Subcutaneous abdominal adipose tissue (tissue), 5 donors: ENCODE measurements at regions not wholly inside any gene's neighbourhood (a gene's known extent, or its start where the extent isn't known, plus 50 kb on each side); places are given as distances from the start of the nearest gene placed in this dataset.
A peak's percentile ranks its signal among the peaks of the same experiment; 100 is the strongest.

Experiments used
- H3K27ac ChIP-seq: one replicate; pipeline ENCODE4 v1.7.0; 2013; ENCODE audit warnings: low read depth, mild to moderate bottlenecking, inconsistent platforms, low read length, moderate library complexity
- H3K27me3 ChIP-seq, 5 donors: one replicate each; pipeline ENCODE4 v1.7.0; 2013; ENCODE audit warnings: low read length in 5 of 5, inconsistent platforms in 1 of 5; ENCODE audit not compliant: control insufficient read depth in 5 of 5, insufficient read depth in 4 of 5
- H3K36me3 ChIP-seq, 5 donors: one replicate each; pipeline ENCODE4 v1.7.0; 2013; ENCODE audit warnings: low read length in 5 of 5; ENCODE audit not compliant: control insufficient read depth in 5 of 5, insufficient read depth in 5 of 5
- H3K4me1 ChIP-seq, 5 donors: one replicate each; pipeline ENCODE4 v1.7.0; 2013; ENCODE audit warnings: low read length in 5 of 5, mild to moderate bottlenecking in 3 of 5, moderate library complexity in 1 of 5; ENCODE audit not compliant: control insufficient read depth in 5 of 5, insufficient read depth in 5 of 5
- H3K4me3 ChIP-seq, 5 donors: one replicate each; pipeline ENCODE4 v1.7.0; 2013; ENCODE audit warnings: low read length in 5 of 5, low read depth in 1 of 5
- H3K9ac ChIP-seq, 5 donors: one replicate each; pipeline ENCODE4 v1.7.0; 2013; ENCODE audit warnings: low read length in 5 of 5, mild to moderate bottlenecking in 4 of 5, moderate library complexity in 3 of 5
- H3K9me3 ChIP-seq, 5 donors: one replicate each; pipeline ENCODE4 v1.7.0; 2013; ENCODE audit warnings: low read length in 5 of 5; ENCODE audit not compliant: control insufficient read depth in 5 of 5
- donor health status: healthy.
- donor health status: healthy.
- donor health status: healthy.
- donor health status: healthy.
- donor health status: healthy.

DNA sequence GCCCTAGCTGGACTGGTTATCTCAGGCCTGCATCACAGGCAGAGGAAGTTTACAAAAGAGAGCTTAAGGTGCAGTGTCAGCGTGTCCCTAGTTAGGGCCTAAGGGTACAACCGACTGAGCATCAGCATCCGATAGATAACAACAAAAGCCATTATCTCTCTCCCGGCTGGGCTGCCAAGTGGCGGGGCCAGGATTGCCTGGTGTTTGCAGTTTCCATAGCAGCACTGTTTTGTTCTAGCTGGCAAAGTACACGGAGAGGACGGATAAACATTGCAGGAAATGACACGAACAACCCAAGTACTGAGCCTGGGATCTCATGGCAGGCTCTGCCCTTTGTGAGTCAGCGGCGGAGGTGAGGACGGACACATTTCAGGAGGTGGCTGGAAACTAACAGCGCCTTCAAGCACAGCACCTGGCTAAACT lies 104.7 kb upstream of the NOCT start:
- H3K4me1 ChIP-seq: peaks cover 0 to 13% (median 9%) of the 10 kb centered on the region in 5 donors
- no peak overlapping the region for H3K27ac ChIP-seq
- no peaks in the 10 kb centered on the region for H3K9me3 ChIP-seq
- no peaks in the 10 kb centered on the region for H3K36me3 ChIP-seq
- peak overlapping the region in 3 of 5 donors; percentile 12 to 40 (median 12) for H3K4me3 ChIP-seq
- H3K9ac ChIP-seq: no peak overlapping the region
- H3K27me3 ChIP-seq: peaks cover 0 to 5% (median 0%) of the 10 kb centered on the region in 5 donors

DNA sequence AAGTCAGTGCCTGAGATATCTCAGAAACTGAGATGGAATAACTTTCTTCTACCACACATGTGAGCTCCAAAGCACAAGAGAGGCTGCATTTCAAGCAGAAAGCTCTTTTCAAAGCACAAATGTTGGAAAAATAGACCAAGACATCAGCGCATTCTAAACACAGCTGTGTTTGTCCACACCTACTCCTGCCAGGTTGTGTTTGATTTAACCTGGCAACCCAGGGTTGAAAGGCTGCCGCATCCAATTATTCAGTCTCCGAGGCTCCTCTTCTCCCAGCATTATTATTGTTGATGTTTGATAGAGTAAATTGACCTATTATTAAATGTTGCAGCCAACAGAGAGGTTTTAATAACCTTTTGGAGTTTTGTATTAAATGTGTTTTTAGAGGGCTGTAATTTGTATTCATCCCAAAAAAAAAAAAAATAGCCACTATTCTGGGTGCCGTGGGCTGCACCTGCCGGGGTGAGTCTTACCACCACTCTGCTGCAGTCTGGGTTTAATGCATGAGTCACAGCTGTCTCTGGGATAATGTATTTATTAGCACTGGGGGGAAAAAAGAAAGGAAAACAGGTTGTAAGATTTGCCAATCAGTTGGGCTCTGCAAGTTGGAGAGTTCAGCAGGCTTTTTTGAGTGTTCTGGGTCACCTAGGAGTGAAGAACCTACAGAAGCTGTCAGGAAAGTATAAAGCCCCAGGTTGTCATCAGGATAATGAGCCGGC lies 105.2 kb upstream of the NOCT start:
- Histone ChIP-seq H3K27me3 (peaks cover 0 to 5% (median 0%) of the 10 kb centered on the region in 5 donors), H3K9ac (no peak overlapping the region), H3K27ac (no peak overlapping the region), H3K36me3 (no peaks in the 10 kb centered on the region), H3K4me1 (peaks cover 0 to 13% (median 9%) of the 10 kb centered on the region in 5 donors), H3K9me3 (no peaks in the 10 kb centered on the region), H3K4me3 (no peak overlapping the region)

DNA sequence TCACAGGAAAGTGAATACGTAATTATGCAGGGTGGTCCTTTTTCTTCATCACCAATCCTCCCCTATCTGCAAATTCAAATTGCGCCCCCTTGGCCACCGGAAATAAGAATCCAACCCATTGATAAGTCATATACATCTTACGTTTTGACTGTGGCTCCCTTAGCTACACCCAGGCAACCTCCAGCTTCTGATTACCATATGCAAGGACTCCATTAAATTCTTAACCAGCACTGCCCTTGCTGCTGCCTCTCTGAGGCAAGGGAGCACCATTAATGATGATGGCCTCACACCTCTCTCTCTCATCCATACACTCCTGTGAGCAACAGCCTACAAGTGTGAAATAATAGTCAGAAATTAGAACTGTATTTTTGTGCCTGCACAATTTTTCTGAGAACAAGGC lies 106.0 kb upstream of the NOCT start:
- H3K27me3 ChIP-seq: peaks cover 0 to 5% (median 0%) of the 10 kb centered on the region in 5 donors
- H3K4me1 ChIP-seq: peaks cover 0 to 13% (median 9%) of the 10 kb centered on the region in 5 donors
- H3K4me3 ChIP-seq: no peak overlapping the region
- H3K36me3 ChIP-seq: no peaks in the 10 kb centered on the region
- H3K9me3 ChIP-seq: no peaks in the 10 kb centered on the region
- no peak overlapping the region for H3K27ac ChIP-seq
- H3K9ac ChIP-seq: no peak overlapping the region

DNA sequence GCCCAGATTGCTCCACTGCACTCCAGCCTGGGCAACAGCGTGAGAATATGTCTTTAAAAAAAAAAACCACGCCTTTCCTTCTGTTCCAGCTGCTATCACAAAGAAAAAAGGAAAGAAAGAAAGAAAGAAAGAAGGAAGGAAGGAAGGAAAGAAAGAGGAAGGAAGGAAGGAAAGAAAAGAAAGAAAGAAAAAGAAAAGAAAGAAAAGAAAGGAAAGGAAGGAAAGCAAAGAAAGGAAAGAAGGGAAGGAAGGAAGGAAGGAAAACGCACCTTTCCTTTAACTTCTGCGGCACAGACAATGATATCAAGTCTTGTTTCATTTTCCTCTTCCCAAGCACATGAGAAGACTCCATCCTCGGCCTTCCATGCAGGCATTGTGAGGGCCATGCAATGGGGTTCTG lies 107.4 kb upstream of the NOCT start:
- Histone ChIP-seq H3K9me3 (no peaks in the 10 kb centered on the region), H3K9ac (no peak overlapping the region), H3K27me3 (peaks cover 0 to 5% (median 0%) of the 10 kb centered on the region in 5 donors), H3K4me3 (no peak overlapping the region), H3K36me3 (no peaks in the 10 kb centered on the region), H3K27ac (no peak overlapping the region), H3K4me1 (peaks cover 0 to 13% (median 9%) of the 10 kb centered on the region in 5 donors)

DNA sequence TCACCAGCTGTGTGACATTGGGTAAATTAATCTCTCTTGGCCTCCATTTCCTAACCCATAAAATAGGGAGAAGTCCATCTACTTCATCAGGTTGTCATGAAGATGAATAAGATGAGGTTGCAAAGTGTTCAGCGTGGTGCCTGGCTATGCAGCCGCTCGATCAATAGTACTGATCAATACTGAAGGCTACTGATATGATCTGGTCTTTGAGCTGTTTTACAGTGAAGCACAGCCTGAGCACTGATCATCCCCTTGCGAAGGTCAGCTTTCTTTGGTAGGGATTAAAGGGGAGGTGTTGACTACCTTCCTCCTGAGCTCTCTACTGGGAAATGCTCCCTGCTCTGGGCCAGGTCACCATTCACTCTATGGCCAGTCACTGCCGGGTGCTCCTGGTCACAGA lies 108.4 kb upstream of the NOCT start:
- H3K4me1 ChIP-seq: peaks cover 0 to 12% (median 9%) of the 10 kb centered on the region in 5 donors

DNA sequence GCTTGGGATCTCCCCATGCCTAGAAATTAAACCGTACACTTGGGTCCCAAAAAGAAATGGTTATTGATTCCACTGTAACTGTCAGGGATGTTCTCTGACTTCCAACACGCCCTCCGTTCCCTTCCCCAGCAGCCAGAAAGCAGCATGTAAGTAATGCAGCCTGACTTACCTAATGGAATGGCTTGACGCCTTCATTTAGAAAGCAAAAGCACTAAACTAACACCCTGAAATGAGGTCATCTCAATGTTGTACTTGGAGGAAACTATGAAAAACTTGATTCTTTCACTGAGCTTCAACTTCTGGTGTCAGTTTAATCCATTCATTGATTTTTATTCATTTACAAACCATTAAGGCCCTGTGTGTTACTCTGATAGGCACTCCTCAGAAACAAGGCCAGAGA lies 110.8 kb upstream of the NOCT start:
- no peaks in the 10 kb centered on the region for H3K4me1 ChIP-seq
- H3K9ac ChIP-seq: no peak overlapping the region
- H3K36me3 ChIP-seq: no peaks in the 10 kb centered on the region
- no peaks in the 10 kb centered on the region for H3K27me3 ChIP-seq
- no peak overlapping the region for H3K27ac ChIP-seq
- no peaks in the 10 kb centered on the region for H3K9me3 ChIP-seq
- no peak overlapping the region for H3K4me3 ChIP-seq

More for the DNA sequence above, 108.4 kb upstream of the NOCT start:
- no peaks in the 10 kb centered on the region for H3K9me3 ChIP-seq
- H3K36me3 ChIP-seq: no peaks in the 10 kb centered on the region
- no peak overlapping the region for H3K9ac ChIP-seq
- no peak overlapping the region for H3K27ac ChIP-seq
- H3K4me3 ChIP-seq: no peak overlapping the region
- H3K27me3 ChIP-seq: peaks cover 0 to 5% (median 0%) of the 10 kb centered on the region in 5 donors

DNA sequence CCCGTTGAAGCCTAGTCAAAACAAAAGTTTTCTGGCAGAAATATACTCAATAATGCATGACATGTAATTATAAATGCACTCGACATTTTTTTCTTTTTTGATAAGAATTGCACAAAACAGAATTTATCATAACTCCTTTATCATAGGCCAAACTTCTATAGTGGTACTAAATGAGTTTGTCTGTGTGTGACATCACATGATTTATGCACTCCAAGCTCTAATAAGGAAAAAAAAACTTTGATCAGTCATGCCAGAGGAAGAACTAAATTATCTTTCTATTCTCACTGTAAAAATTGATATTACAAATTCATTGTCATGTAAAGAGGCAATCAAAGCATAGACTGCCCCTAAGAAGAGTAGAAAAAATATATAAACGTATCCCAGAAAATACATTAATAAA lies 112.4 kb upstream of the NOCT start:
- Histone ChIP-seq H3K9me3 (no peaks in the 10 kb centered on the region), H3K4me1 (no peaks in the 10 kb centered on the region)

DNA sequence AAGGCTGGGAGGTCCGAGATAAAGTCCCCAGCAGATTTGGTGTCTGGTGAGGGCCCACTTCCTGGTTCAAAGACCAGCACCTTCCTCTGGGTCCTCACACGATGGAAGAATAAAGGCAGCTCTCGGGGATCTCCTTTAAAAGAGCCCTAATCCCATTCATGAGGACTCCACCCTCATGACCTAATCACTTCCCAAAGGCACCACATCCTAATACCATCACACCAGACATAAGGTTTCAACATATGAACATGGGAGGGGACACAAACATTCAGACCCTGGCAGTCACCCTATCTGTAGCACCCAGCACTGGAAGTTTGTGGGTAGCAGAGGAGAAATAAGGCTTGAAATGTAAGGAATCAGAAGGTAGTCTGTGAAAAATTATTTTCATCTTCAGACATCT lies 112.9 kb upstream of the NOCT start:
- Histone ChIP-seq H3K36me3 (no peaks in the 10 kb centered on the region), H3K27ac (no peak overlapping the region), H3K27me3 (no peaks in the 10 kb centered on the region), H3K4me1 (no peaks in the 10 kb centered on the region), H3K4me3 (no peak overlapping the region), H3K9me3 (no peaks in the 10 kb centered on the region), H3K9ac (no peak overlapping the region)

More for the DNA sequence above, 112.4 kb upstream of the NOCT start:
- H3K27ac ChIP-seq: no peak overlapping the region
- no peaks in the 10 kb centered on the region for H3K36me3 ChIP-seq
- no peak overlapping the region for H3K9ac ChIP-seq
- H3K27me3 ChIP-seq: no peaks in the 10 kb centered on the region
- H3K4me3 ChIP-seq: no peak overlapping the region

DNA sequence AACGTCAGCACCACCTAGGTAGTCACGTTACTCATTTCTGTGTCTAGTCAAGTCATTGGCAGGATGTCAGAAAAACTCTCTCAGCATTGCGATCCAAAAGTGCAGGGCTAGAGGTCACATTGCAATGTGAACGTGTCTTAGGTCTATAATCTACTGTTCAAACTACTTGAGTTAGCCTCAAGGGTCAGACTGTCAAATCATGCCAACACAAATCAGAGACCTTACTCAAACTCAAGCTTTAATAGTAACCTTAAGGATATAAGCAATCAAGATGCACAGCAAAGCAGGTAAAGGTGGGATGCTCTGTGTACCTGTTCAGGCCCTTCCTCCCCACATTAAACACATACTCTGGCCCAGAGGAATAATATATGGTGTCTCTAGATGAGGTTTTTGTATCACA lies 114.4 kb upstream of the NOCT start:
- H3K4me1 ChIP-seq: no peaks in the 10 kb centered on the region
- no peak overlapping the region for H3K9ac ChIP-seq
- H3K36me3 ChIP-seq: no peaks in the 10 kb centered on the region
- no peaks in the 10 kb centered on the region for H3K27me3 ChIP-seq
- H3K9me3 ChIP-seq: no peaks in the 10 kb centered on the region
- H3K4me3 ChIP-seq: no peak overlapping the region
- H3K27ac ChIP-seq: no peak overlapping the region

DNA sequence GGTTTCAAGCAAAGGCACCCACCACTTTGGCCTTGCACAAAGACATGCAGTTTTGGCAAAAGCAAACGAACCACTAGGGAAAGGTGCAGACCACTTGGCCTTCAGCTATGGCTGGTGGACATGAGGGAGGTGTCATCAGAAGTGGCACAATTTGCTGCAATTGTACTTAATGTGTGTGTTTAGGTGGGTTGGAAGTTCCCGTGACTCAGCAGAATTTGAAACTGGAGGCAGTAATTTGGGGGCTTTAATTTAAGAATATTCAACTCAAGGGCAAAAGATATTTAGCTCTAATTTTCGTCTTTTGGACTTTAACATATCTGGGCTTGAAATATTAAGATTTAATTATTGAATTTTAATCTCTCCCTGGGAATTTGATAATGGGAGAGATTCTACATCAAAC lies 115.6 kb upstream of the NOCT start:
- Histone ChIP-seq H3K36me3 (no peaks in the 10 kb centered on the region), H3K4me1 (no peaks in the 10 kb centered on the region), H3K4me3 (no peak overlapping the region), H3K27ac (no peak overlapping the region), H3K9me3 (no peaks in the 10 kb centered on the region), H3K9ac (no peak overlapping the region), H3K27me3 (no peaks in the 10 kb centered on the region)
